ENCODE measurements at regions not wholly inside any gene's neighbourhood (a gene's known extent, or its start where the extent isn't known, plus 50 kb on each side); places are given as distances from the start of the nearest gene placed in this dataset.

GRCh38 chr16:72517154-72517553 lies 345.2 kb upstream of the PMFBP1 start:
- peak; percentile 40 for DNase-seq (ENCODE audit: low read depth)

GRCh38 chr16:72511171-72511570 lies 339.2 kb upstream of the PMFBP1 start:
- DNase-seq (ENCODE audit: low read depth): no peak

- DNase-seq (ENCODE audit: low read depth): no peak
Measured at GRCh38 chr16:72508191-72508590, 336.2 kb upstream of the PMFBP1 start.

- DNase-seq (ENCODE audit: low read depth): no peak
Measured at GRCh38 chr16:72502594-72503005, 330.6 kb upstream of the PMFBP1 start.

GRCh38 chr16:72501739-72502593 lies 330.0 kb upstream of the PMFBP1 start:
- DNase-seq (ENCODE audit: low read depth): peak; percentile 84

- DNase-seq (ENCODE audit: low read depth): no peak
Measured at GRCh38 chr16:72500545-72500944, 328.6 kb upstream of the PMFBP1 start.

- DNase-seq (ENCODE audit: low read depth): no peak
Measured at GRCh38 chr16:72493716-72494415, 321.9 kb upstream of the PMFBP1 start.

- no peak for DNase-seq (ENCODE audit: low read depth)
Measured at GRCh38 chr16:72487283-72487682, 315.3 kb upstream of the PMFBP1 start.

GRCh38 chr16:72482695-72483094 lies 310.7 kb upstream of the PMFBP1 start:
- DNase-seq (ENCODE audit: low read depth): no peak

GRCh38 chr16:72481419-72481818 lies 309.5 kb upstream of the PMFBP1 start:
- DNase-seq (ENCODE audit: low read depth): no peak

GRCh38 chr16:72480911-72481310 lies 309.0 kb upstream of the PMFBP1 start:
- DNase-seq (ENCODE audit: low read depth): no peak

GRCh38 chr16:72475688-72476087 lies 303.7 kb upstream of the PMFBP1 start:
- DNase-seq (ENCODE audit: low read depth): no peak

GRCh38 chr16:72474501-72475123 lies 302.7 kb upstream of the PMFBP1 start:
- DNase-seq (ENCODE audit: low read depth): peak; percentile 83

GRCh38 chr16:72473631-72474030 lies 301.7 kb upstream of the PMFBP1 start:
- no peak for DNase-seq (ENCODE audit: low read depth)

GRCh38 chr16:72471317-72471924 lies 299.5 kb upstream of the PMFBP1 start:
- DNase-seq (ENCODE audit: low read depth): no peak

- no peak for DNase-seq (ENCODE audit: low read depth)
Measured at GRCh38 chr16:72470541-72470940, 298.6 kb upstream of the PMFBP1 start.

GRCh38 chr16:72469932-72470331 lies 298.0 kb upstream of the PMFBP1 start:
- no peak for DNase-seq (ENCODE audit: low read depth)

GRCh38 chr16:72468582-72468981 lies 296.6 kb upstream of the PMFBP1 start:
- no peak for DNase-seq (ENCODE audit: low read depth)

GRCh38 chr16:72467157-72467759 lies 295.3 kb upstream of the PMFBP1 start:
- peak; percentile 47 for DNase-seq (ENCODE audit: low read depth)

- no peak for DNase-seq (ENCODE audit: low read depth)
Measured at GRCh38 chr16:72464597-72465368, 292.8 kb upstream of the PMFBP1 start.

GRCh38 chr16:72464052-72464451 lies 292.1 kb upstream of the PMFBP1 start:
- DNase-seq (ENCODE audit: low read depth): no peak

Data from myocyte (in vitro differentiated cells).